ENCODE measurements at regions not wholly inside any gene's neighbourhood (a gene's known extent, or its start where the extent isn't known, plus 50 kb on each side); places are given as distances from the start of the nearest gene placed in this dataset.

GRCh38 chr17:34717092-34717491, 137.7 kb downstream of the TMEM132E start:
- TF ChIP-seq CTCF (conservative IDR thresholded peaks at IDR 0.05 in 1 of 2, IDR thresholded peaks at IDR 0.05 in 1 of 2; ENCODE audit: extremely low read depth in 1 of 2, insufficient read depth in 1 of 2, low read depth in 1 of 2, low read length in 2 of 2) (no peak), EZH2 (IDR thresholded peaks at IDR 0.05; ENCODE audit: borderline replicate concordance, low read length) (no peak)

Data from mammary epithelial cell (primary cell).